22Rv1 (cell line): ENCODE measurements at regions not wholly inside any gene's neighbourhood (a gene's known extent, or its start where the extent isn't known, plus 50 kb on each side); places are given as distances from the start of the nearest gene placed in this dataset.

Experiments used
- ZFX ChIP-seq: fragments of 450-650 bp; IDR thresholded peaks from 2 replicates; pipeline ENCODE4 v1.6.1; 2017; ENCODE audit warnings: antibody characterized with exemption, borderline replicate concordance
- TF ChIP-seq, protein P1 (sequence below): fragments of 450-650 bp; IDR thresholded peaks from 2 replicates; pipeline ENCODE4 v1.5.1; 2017; ENCODE audit warnings: mild to moderate bottlenecking

DNA sequence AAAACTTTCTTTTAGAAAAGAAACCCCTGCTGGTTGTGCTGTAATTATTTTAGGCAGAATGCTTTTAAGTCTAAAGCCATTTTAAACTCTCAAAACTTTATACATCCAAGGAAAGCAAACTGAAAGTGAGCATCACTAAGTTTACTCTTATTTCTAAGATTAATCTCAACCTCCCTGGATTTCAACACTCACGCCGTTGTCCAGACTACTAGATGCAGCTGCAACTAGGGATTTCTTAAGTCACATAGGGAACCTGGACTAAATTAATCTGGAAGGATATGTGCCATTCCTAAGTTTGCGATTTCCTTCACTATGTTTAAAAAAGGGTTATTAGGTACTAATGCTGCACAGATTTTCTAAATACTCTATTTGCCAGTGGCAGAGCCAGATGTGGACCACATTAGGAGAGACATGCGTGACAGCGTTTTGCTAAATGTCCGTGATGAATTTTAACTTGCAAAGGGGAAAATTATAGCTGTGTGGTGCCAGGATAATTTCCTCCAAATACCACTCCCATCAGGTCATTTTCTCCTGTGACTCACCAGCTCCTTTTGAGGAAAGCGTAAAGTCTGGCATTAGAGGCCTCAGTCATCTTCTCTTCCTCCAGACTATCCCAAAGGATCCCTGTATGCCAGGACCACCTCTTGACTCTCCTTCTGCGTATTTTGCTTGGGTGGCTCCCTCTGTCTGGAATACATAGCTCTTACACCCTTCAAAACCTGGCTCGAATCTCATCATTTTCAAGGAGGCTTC lies 143.7 kb downstream of the ATL2 start:
- TF ChIP-seq, protein P1, sequence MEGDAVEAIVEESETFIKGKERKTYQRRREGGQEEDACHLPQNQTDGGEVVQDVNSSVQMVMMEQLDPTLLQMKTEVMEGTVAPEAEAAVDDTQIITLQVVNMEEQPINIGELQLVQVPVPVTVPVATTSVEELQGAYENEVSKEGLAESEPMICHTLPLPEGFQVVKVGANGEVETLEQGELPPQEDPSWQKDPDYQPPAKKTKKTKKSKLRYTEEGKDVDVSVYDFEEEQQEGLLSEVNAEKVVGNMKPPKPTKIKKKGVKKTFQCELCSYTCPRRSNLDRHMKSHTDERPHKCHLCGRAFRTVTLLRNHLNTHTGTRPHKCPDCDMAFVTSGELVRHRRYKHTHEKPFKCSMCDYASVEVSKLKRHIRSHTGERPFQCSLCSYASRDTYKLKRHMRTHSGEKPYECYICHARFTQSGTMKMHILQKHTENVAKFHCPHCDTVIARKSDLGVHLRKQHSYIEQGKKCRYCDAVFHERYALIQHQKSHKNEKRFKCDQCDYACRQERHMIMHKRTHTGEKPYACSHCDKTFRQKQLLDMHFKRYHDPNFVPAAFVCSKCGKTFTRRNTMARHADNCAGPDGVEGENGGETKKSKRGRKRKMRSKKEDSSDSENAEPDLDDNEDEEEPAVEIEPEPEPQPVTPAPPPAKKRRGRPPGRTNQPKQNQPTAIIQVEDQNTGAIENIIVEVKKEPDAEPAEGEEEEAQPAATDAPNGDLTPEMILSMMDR = no peak
- no peak for TF ChIP-seq ZFX
